ENCODE measurements at regions not wholly inside any gene's neighbourhood (a gene's known extent, or its start where the extent isn't known, plus 50 kb on each side); places are given as distances from the start of the nearest gene placed in this dataset.

- ChIA-PET POLR2A (no interaction called here), CTCF (interaction anchor here (1.3 kb wide), 1 partner anchor 121 kb away, joined by 7 read pairs; no protein-coding TSS in a partner anchor)
- no peak overlapping the region for H3K27ac ChIP-seq (ENCODE audit: low read depth, low read length)
- no peaks in the 10 kb centered on the region for H3K27me3 ChIP-seq (ENCODE audit: control insufficient read depth, insufficient read depth, low read length)
- no peak overlapping the region for H3K4me3 ChIP-seq (ENCODE audit: low read depth, low read length)
- no peak for DNase-seq (ENCODE audit: low read depth, low spot score)
- no peaks in the 10 kb centered on the region; the same call in 1 of the 2 replicates for H3K9me3 ChIP-seq (ENCODE audit: control insufficient read depth, insufficient read depth, low read length)
- no peak for TF ChIP-seq CTCF (IDR thresholded peaks at IDR 0.05; ENCODE audit: low read depth, low read length)
Measured at GRCh38 chr12:127556231-127556886, 710.6 kb upstream of the TMEM132C start.

GRCh38 chr12:127558361-127558760, 708.6 kb upstream of the TMEM132C start:
- CTCF ChIA-PET, result no interaction called here
- H3K27ac ChIP-seq (ENCODE audit: low read depth, low read length), result no peak overlapping the region
- no peak overlapping the region for H3K4me3 ChIP-seq (ENCODE audit: low read depth, low read length)
- TF ChIP-seq CTCF (IDR thresholded peaks at IDR 0.05; ENCODE audit: low read depth, low read length), result no peak
- H3K9me3 ChIP-seq (ENCODE audit: control insufficient read depth, insufficient read depth, low read length), result peaks cover 3% of the 10 kb centered on the region; the same call in 1 of the 2 replicates
- no peak for DNase-seq (ENCODE audit: low read depth, low spot score)
- POLR2A ChIA-PET, result no interaction called here
- no peaks in the 10 kb centered on the region for H3K27me3 ChIP-seq (ENCODE audit: control insufficient read depth, insufficient read depth, low read length)

- ChIA-PET POLR2A (no interaction called here), CTCF (interaction anchor here (0.6 to 1.5 kb wide), 4 partner anchors 11 to 118 kb away, joined by 3 to 8 read pairs (median 4); no protein-coding TSS in a partner anchor)
- H3K27me3 ChIP-seq (ENCODE audit: control insufficient read depth, insufficient read depth, low read length), result no peaks in the 10 kb centered on the region
- peak; percentile 70 for DNase-seq (ENCODE audit: low read depth, low spot score)
- peak; percentile 71 for TF ChIP-seq CTCF (IDR thresholded peaks at IDR 0.05; ENCODE audit: low read depth, low read length)
- H3K27ac ChIP-seq (ENCODE audit: low read depth, low read length), result peak overlapping the region; percentile 31
- no peak overlapping the region for H3K4me3 ChIP-seq (ENCODE audit: low read depth, low read length)
- H3K9me3 ChIP-seq (ENCODE audit: control insufficient read depth, insufficient read depth, low read length), result peaks cover 3% of the 10 kb centered on the region; the same call in 1 of the 2 replicates
Measured at GRCh38 chr12:127559349-127560040, 707.5 kb upstream of the TMEM132C start.

- peak overlapping the region; percentile 31 for H3K27ac ChIP-seq (ENCODE audit: low read depth, low read length)
- CTCF ChIA-PET, result interaction anchor here (0.6 to 1.5 kb wide), 4 partner anchors 11 to 117 kb away, joined by 3 to 8 read pairs (median 4); no protein-coding TSS in a partner anchor
Measured at GRCh38 chr12:127560041-127560478, 706.9 kb upstream of the TMEM132C start.

More at GRCh38 chr12:127560041-127560478, 706.9 kb upstream of the TMEM132C start:
- POLR2A ChIA-PET, result no interaction called here
- TF ChIP-seq CTCF (IDR thresholded peaks at IDR 0.05; ENCODE audit: low read depth, low read length), result no peak
- Histone ChIP-seq H3K4me3 (ENCODE audit: low read depth, low read length) (no peak overlapping the region), H3K9me3 (ENCODE audit: control insufficient read depth, insufficient read depth, low read length) (peaks cover 6% of the 10 kb centered on the region), H3K27me3 (ENCODE audit: control insufficient read depth, insufficient read depth, low read length) (no peaks in the 10 kb centered on the region)
- DNase-seq (ENCODE audit: low read depth, low spot score), result no peak
